ENCODE measurements at regions not wholly inside any gene's neighbourhood (a gene's known extent, or its start where the extent isn't known, plus 50 kb on each side); places are given as distances from the start of the nearest gene placed in this dataset.

GRCh38 chr11:122355968-122356367, 240.0 kb upstream of the BLID start:
- TF ChIP-seq GATA2 (IDR thresholded peaks at IDR 0.05; ENCODE audit: low read depth, low read length): no peak
- TF ChIP-seq GATA3 (IDR thresholded peaks at IDR 0.05; ENCODE audit: low read depth, low read length): no peak

Data from SH-SY5Y (cell line).